ENCODE measurements at regions not wholly inside any gene's neighbourhood (a gene's known extent, or its start where the extent isn't known, plus 50 kb on each side); places are given as distances from the start of the nearest gene placed in this dataset.

- Histone ChIP-seq H3K4me3 (no peak overlapping the region), H3K4me1 (ENCODE audit: low read depth) (no peaks in the 10 kb centered on the region), H3K27ac (no peak overlapping the region), H3K27me3 (no peaks in the 10 kb centered on the region), H3K9me3 (ENCODE audit: low read depth) (no peaks in the 10 kb centered on the region), H3K36me3 (no peaks in the 10 kb centered on the region)
- no peak for DNase-seq (ENCODE audit: low read depth in 1 of 2, low spot score in 1 of 2)
- no peak for TF ChIP-seq CTCF (IDR thresholded peaks at IDR 0.05; ENCODE audit: low read depth, low read length)
Measured at GRCh38 chr6:121663292-121663810, 227.9 kb downstream of the GJA1 start.

GRCh38 chr6:121664158-121664557 is 228.7 kb downstream of the GJA1 start:
- DNase-seq (ENCODE audit: low read depth in 1 of 2, low spot score in 1 of 2), result no peak
- no peaks in the 10 kb centered on the region for H3K9me3 ChIP-seq (ENCODE audit: low read depth)
- H3K36me3 ChIP-seq, result no peaks in the 10 kb centered on the region
- H3K4me3 ChIP-seq, result no peak overlapping the region
- TF ChIP-seq CTCF (IDR thresholded peaks at IDR 0.05; ENCODE audit: low read depth, low read length), result no peak
- no peaks in the 10 kb centered on the region for H3K27me3 ChIP-seq
- no peaks in the 10 kb centered on the region for H3K4me1 ChIP-seq (ENCODE audit: low read depth)
- H3K27ac ChIP-seq, result no peak overlapping the region

- H3K9me3 ChIP-seq (ENCODE audit: low read depth), result no peaks in the 10 kb centered on the region
- H3K4me3 ChIP-seq, result no peak overlapping the region
- H3K27ac ChIP-seq, result no peak overlapping the region
- no peaks in the 10 kb centered on the region for H3K27me3 ChIP-seq
- no peak for TF ChIP-seq CTCF (IDR thresholded peaks at IDR 0.05; ENCODE audit: low read depth, low read length)
- no peaks in the 10 kb centered on the region for H3K4me1 ChIP-seq (ENCODE audit: low read depth)
- H3K36me3 ChIP-seq, result no peaks in the 10 kb centered on the region
- DNase-seq (ENCODE audit: low read depth in 1 of 2, low spot score in 1 of 2), result peak in 1 of 2 donors; percentile 78
Measured at GRCh38 chr6:121666814-121667213, 231.4 kb downstream of the GJA1 start.

GRCh38 chr6:121668259-121668658 is 232.8 kb downstream of the GJA1 start:
- DNase-seq (ENCODE audit: low read depth in 1 of 2, low spot score in 1 of 2), result peak in 1 of 2 donors; percentile 47

GRCh38 chr6:121670511-121670910 is 235.1 kb downstream of the GJA1 start:
- no peak overlapping the region for H3K4me3 ChIP-seq
- TF ChIP-seq CTCF (IDR thresholded peaks at IDR 0.05; ENCODE audit: low read depth, low read length), result no peak
- no peak for DNase-seq (ENCODE audit: low read depth in 1 of 2, low spot score in 1 of 2)
- no peaks in the 10 kb centered on the region for H3K27me3 ChIP-seq
- H3K4me1 ChIP-seq (ENCODE audit: low read depth), result no peaks in the 10 kb centered on the region
- no peak overlapping the region for H3K27ac ChIP-seq
- no peaks in the 10 kb centered on the region for H3K9me3 ChIP-seq (ENCODE audit: low read depth)
- H3K36me3 ChIP-seq, result no peaks in the 10 kb centered on the region

More at GRCh38 chr6:121668259-121668658, 232.8 kb downstream of the GJA1 start:
- no peak overlapping the region for H3K4me3 ChIP-seq
- H3K27me3 ChIP-seq, result no peaks in the 10 kb centered on the region
- H3K27ac ChIP-seq, result no peak overlapping the region
- no peak for TF ChIP-seq CTCF (IDR thresholded peaks at IDR 0.05; ENCODE audit: low read depth, low read length)
- no peaks in the 10 kb centered on the region for H3K9me3 ChIP-seq (ENCODE audit: low read depth)
- H3K4me1 ChIP-seq (ENCODE audit: low read depth), result no peaks in the 10 kb centered on the region
- H3K36me3 ChIP-seq, result no peaks in the 10 kb centered on the region

GRCh38 chr6:121677571-121677970 is 242.1 kb downstream of the GJA1 start:
- H3K4me3 ChIP-seq, result no peak overlapping the region
- no peak for TF ChIP-seq CTCF (IDR thresholded peaks at IDR 0.05; ENCODE audit: low read depth, low read length)
- H3K27me3 ChIP-seq, result no peaks in the 10 kb centered on the region
- no peaks in the 10 kb centered on the region for H3K4me1 ChIP-seq (ENCODE audit: low read depth)
- DNase-seq (ENCODE audit: low read depth in 1 of 2, low spot score in 1 of 2), result no peak
- no peaks in the 10 kb centered on the region for H3K36me3 ChIP-seq
- no peak overlapping the region for H3K27ac ChIP-seq
- no peaks in the 10 kb centered on the region for H3K9me3 ChIP-seq (ENCODE audit: low read depth)

Measured in cardiac muscle cell (in vitro differentiated cells and primary cell).